ENCODE measurements at regions not wholly inside any gene's neighbourhood (a gene's known extent, or its start where the extent isn't known, plus 50 kb on each side); places are given as distances from the start of the nearest gene placed in this dataset.
A peak's percentile ranks its signal among the peaks of the same experiment; 100 is the strongest.
"Not testable (repeated sequence)": the region's sequence is repeated elsewhere in the genome, so short reads cannot be mapped to it uniquely, and the experiment has no call there.

DNA sequence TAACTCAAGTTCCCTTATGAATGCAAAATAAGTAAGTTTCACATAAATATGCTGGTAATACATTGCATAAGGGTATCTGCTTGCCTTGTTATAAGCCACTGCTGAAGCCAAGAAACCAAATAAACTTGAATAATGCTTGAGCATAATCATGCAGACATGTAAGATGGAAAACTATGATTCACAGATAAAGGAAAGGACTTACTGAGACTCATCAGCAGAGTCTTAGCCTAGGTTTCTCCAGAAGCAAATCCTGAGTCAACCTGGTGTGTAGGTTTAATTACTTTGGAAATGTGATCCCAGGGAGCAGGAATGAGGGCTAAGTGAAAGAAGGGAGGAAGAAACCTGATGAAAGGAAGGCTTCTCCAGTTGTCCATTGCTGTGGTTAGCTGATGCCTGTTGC is 107.7 kb upstream of the BTG1 start:
- FAIRE-seq = no peak

DNA sequence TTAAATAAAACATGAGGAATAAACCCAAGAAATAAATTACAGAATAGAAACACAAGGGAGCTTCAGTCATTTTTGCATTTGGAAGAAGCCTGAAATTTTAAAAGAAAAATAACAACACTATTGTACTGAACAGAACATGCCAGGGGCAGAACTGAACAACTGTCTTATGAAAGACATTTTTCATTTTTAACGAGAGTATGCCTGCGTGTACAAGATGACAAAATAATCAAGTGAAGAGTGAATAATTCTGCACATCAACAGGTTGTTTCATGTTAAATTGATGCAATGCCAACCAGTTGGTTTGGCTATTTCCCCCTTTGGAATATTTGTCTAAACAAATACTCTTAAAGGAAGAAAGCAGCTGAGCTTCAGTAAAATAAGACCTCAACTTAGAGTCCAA is 103.3 kb upstream of the BTG1 start:
- FAIRE-seq = no peak

DNA sequence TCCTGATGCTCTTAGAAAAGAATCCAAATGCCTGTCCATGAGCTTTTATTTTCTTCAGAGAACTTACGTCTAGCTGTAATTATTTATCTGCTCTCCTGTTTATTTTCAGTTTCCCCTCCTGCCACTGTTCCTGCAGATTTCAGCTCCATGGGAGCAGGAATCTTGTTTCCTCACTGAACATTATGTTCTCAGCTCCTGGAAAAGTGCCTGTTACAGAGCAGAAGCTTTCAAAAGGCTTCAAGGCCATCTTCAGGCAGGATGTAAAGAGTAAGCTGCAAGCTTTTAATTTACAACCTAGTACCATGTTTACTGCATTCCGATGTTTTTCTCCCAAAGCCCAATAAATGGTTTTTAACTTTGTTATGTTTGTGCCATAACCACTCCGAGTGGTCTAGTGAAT is 98.4 kb upstream of the BTG1 start:
- no peak for FAIRE-seq

DNA sequence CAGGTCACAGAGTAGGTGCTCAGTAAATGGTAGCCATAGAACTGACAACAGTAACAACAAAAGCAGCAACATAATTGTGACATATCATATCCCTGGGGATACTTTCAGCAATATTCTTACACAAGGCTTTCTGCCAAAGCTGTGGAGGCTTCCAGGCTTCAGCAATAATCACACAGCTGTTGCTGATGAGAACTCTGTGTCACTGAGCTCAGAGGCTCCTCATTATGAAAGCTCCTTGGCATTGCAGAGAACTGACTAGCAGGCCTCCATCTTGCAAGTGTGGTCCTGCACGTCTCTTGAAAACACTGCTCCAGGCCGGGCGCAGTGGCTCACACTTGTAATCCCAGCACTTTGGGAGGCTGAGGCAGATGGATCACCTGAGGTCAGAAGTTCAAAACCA is 97.3 kb upstream of the BTG1 start:
- no peak for FAIRE-seq

DNA sequence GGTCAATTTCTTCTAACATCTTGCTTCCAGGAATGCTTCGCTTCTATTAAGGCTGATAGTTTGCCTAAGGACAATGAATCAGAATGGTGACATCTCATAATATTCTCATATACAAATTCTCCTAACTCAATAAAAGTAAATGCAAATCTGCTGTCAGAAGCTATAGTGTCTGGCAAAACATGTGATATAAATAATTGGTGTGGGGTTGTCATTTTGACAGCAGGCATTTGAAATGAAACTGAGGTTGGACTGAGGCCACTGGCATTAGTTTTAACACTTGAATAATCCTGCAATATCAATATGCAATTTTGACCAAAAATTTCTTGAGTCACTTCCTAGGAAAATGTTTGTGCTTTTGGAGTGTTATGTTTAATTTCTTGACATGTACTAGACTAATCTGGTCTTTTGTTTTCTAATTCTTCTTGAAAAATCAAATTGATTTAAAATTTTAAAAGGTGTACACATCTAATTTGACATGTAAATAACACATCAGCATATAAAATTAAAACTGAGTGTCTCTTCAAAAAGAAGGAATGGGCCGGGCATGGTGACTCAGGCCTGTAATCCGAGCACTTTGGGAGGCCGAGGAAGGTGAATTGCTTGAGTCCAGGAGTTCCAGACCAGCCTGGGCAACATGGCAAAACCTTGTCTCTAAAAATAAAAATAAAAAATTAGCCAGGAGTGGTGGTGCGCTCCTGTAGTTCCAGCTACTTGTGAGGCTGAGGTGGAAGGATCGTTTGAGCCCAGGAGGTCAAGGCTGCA is 92.3 kb upstream of the BTG1 start:
- peak; percentile 80 for FAIRE-seq

DNA sequence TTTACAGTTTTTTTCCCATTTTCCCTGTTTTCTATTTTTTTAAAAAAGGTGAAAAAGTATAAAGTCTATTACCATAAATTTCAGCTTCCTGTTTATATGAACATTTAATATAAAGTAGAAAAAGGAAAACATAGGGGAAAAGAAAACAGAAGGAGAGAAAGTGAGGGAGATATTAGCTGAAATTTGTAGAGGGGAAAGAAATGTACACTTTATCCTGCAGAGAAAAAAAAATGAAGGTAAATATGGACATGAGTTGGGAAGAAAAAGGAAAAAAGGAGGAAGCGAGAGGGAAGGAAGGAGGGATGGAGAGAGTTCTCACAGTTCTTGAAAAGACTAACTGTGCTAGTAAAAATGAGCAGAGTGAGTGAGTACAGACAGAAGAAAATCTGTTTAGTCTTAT is 91.6 kb upstream of the BTG1 start:
- FAIRE-seq = no peak

DNA sequence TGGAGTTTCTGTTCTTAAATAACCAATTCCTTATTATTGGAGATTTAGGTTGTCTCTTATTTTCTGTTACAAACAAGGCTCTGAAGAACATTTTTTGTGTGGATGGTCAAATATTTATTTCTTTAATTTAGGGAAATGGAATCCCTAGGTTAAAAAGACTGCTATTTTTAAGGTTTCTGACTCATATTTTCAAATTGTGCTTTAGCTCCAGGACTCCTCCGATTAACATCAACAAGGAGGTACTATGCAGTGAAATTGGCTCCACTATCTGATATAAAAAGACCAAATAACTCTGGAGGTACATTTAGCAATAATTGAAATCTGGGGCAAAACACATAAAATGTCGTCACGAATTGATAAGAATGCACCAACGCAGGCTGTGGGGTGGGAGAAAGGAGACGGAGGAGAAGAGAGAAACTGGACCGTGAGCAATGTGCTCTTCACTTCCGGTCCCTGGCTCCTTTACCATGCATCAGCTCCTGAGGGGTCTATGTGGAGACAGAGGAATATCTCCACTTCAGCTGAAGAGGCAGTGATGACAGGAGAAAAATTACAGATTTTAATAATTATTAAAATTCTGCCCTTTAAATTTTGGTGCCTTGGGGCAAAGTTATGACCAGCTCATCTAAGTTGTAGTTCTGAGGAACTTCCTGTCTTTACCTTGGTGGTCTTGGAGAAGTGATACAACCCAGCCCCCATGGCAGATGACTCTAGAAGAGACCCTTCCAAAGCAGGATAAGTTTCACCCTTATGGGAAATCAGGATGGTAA is 90.2 kb upstream of the BTG1 start:
- no peak for FAIRE-seq

DNA sequence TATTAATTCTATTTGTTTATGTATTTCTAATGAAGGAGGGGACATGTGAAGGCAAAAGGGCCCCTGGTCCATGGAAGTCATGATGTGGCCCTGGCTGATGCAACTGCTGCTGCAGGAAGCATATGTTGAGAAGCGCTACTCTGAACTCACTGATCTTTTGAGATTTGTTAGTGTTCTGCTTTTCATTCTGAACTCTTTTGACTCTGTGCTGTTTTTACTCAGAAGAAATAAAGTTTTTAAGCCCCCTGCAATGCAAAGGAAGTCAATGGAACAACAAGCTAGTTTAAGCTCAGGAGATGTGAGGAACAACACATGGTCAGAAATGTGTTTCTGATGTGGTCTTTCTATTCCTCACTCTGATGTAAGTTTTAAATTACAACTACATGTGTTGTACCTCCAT is 88.9 kb upstream of the BTG1 start:
- no peak for FAIRE-seq

DNA sequence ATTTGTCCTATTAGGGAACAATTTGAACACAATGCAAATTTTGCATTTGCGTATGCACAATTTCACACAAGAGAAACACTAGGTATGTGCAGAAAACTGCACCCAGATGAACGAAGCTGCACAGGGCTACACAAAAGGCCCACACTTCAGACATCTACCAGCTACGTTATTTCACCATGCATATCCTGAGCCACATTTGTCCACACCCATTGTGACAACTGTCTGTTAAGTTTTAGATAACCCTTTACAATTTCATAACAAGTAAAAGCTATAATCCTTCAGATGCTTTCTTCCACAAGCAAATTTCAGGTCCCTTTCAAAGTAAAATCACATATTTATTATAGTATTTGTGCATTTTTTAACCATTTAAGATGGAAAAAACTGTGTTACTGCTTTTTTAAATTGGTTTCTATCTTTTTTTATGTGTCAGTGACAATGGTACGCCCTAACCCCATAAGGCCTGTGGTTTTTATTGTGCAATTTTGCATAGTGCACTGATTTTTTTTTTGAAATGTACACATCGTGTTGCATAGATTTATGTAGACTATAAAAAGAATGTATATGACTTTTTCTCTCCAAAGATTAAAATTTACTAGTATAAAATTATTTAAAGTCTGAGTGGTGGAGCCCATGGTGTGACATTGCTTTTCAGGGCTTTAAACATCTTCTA is 87.8 kb upstream of the BTG1 start:
- FAIRE-seq = no peak

DNA sequence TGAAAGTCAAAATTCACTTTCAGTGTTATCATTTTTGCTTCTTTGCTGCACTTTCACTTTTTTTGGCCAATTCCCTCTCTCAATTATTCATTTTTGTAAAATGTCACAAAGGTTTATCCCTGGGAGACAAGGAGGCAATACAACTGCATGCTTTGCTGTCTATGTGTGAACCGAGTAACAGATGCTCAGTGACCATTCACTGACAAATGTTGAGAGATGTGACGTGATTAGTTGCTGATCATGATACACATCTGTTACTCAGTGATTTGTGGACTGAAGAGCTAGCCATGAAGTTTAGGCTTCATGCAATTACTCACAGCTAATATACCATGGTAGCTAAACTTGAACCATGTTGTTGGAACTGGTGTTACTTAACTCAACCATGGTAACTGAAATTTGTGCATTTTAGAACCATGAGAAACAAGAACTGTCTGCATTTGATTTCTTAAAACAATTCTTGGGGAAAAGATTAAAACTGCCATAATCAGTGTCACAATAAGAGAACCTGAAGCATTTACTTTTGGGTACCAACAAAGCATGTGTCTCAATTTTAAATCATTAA is 86.8 kb upstream of the BTG1 start:
- FAIRE-seq = not testable (repeated sequence)

DNA sequence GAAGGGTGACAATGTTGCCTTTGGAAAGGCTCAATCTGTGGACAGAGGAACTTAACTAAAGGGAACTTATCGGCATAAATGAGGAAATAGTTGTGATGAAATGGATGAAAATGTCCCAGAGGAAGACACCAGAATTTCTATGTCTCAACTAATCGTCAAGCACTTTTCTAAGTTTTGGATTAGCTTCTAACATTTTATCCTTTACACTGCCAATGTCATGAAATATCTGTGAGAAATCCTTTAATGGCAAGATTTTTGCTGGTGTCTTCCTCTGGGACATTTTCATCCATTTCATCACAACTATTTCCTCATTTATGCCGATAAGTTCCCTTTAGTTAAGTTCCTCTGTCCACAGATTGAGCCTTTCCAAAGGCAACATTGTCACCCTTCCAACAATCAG is 86.3 kb upstream of the BTG1 start:
- not testable (repeated sequence) for FAIRE-seq

DNA sequence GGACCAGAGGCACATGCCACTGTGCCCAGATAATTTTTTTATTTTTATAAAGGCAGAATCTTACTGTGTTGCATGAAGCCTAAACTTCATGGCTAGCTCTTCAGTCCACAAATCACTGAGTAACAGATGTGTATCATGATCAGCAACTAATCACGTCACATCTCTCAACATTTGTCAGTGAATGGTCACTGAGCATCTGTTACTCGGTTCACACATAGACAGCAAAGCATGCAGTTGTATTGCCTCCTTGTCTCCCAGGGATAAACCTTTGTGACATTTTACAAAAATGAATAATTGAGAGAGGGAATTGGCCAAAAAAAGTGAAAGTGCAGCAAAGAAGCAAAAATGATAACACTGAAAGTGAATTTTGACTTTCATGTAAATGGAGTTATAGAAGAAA is 85.9 kb upstream of the BTG1 start:
- FAIRE-seq = not testable (repeated sequence)

DNA sequence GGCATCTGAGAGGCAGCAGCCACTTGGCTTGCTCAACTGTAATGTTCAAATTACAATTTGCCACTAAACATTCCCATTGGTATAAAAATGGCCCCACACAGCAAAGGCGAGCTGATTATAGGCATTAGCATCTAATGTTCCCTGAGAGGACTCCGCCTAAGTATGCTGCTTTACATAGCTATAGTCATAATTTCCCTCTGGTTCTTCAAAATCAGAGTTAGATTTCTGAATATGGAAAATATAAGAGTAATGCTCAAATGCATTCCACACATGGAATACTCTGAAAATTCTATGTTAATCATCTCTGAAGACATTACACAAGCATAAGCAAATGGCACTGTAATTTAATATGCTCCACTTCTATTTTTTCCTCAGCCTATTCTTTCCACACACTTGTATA is 83.7 kb upstream of the BTG1 start:
- FAIRE-seq = no peak

DNA sequence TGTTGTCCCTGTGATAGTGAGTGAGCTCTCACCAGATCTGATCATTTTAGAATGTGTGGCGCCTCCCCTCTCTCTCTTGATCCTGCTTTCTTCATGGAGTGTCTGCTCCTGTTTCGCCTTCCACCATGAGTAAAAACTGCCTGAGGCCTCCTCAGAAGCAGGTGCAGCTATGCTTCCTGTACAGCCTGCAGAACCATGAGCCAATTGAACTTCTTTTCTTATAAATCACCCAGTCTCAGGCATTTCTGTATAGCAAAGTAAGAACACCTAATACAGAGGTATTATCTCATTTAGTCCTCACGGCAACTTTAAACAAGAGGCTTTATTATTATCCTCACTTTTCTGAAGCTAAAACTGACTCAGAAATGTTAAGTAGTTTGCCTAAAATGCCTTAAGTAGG is 81.3 kb upstream of the BTG1 start:
- no peak for FAIRE-seq

DNA sequence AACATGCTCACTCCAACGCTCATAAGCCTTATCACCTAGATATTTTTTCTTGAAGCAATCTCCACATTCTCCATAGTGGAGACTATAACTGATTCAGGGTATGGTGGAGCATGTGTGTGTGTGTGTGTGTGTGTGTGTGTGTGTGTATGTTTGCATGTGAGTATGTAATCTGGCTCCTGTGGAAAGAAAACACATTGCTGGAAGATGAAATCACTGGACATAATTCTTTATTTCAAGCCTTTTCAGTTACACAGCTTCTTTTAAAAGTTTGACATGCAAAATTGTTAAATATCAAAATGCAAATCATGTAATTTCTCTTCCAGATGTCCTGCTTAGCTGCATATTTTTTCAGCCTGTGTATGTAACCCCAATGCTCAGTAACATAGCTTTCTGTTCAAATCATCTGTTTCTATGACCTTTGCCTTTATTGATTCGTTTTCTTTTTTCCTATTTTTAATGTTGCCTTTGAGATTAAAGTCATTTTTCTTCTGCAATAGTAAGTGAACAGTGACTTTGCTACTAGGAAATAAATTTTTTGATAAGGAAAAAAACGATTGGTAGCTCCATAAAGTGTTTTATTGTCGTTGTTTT is 80.5 kb upstream of the BTG1 start:
- no peak for FAIRE-seq

DNA sequence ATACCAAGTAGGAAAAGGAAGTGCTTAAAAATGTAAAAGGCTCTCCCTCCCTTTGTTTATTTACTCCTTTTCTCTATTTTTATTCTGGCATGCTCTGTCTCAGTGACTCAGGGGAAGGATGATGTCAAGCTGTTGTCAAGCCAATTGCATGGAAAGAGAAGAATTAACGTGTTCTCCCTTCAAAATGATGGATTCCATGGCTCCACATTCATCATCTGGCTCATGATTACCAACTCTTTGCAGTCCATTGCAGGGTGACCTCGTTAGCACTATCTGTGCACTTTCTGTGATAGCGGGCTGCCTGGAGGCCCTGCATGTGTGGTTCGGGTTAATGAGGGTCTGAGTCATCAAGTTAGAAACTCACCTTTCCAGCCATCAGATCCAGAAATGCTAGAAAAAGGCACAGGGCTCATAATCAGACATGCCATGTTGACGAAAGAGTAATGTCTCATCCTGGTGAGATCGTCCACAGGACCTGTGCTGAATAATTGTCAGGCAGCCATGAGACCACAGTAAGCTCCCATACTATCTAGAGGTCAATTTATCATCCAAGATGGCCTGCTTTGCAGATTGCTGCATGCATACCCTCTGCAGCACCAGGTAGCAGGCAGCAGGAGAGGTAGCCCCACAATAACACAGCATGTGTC is 79.2 kb upstream of the BTG1 start:
- FAIRE-seq = no peak

DNA sequence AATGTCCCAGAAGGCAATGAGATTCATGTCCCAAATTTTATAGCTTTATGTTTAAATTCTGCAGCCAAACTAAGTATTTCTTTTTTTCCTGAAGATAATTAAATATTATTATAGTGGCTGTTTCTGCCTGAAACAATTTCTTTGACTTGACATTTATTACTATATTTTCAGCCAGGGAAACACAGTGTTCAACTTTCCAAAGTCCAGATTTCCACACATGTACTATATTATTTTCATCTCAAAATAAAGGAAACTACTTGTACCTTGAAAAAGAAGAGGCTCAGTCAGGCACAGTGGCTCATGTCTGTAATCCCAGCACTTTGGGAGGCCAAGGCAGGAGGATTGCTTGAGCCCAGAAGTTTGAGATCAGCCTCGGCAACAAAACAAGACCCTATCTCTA is 77.8 kb upstream of the BTG1 start:
- no peak for FAIRE-seq

DNA sequence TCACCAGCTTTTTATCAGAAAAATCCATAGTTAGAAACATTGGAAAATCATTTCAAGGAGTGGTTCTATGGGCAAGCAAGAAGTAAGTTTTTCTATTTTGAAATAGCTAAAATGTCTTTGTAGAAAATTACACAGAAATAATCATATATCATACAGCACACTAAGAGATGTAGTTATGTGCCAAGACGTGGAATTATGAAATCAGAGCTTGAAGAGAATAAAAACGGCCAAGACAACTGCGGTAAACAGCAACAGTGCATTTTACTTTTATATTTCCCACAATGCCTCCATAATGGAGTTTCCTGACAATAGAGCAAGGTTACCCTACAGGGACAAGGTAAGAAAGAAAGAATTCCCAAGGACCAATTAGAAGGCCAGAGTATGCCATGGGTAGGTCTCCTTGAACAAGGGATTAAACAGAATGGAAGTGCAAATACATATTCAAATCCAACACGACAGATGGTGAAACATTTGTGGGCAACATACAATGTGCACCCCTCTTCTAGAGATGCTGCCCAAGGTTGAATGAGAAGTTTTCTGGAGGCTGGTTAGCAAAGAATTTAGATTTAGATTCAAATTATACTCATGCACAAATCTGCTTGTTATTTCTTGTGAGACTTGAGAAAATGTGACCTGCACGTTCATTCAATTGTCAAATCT is 76.1 kb upstream of the BTG1 start:
- FAIRE-seq = no peak

DNA sequence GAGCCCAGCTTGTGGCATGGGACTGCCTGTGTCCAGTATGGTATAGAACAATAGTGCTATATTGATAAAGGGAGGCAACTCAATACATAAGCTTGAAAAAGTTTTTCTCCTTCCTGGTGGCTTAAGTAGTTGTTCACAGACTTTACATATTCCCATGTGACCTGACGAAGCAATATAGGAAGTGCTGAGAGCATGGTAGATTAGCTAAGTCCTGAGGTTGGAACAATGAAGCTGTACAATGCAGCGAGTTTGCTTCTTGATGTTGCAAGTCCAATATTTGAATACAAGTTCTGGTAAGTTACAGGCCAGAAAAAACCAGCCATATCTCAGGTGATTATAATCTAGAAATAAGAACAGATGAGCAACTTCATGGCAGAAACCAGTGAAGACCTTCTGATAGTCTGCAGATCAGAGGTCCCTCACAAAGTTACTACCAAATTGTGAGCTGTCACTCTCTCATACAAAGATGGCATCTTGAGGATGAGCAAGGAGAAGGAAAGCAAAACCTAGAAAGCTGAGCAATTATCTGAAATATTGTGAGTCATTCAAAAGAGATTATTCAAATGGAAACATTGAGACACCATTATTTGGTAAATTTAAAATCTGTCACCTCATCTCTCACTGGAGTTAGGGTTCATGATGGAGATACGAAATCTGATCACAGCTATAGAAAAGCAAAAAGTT is 72.9 kb upstream of the BTG1 start:
- no peak for FAIRE-seq

DNA sequence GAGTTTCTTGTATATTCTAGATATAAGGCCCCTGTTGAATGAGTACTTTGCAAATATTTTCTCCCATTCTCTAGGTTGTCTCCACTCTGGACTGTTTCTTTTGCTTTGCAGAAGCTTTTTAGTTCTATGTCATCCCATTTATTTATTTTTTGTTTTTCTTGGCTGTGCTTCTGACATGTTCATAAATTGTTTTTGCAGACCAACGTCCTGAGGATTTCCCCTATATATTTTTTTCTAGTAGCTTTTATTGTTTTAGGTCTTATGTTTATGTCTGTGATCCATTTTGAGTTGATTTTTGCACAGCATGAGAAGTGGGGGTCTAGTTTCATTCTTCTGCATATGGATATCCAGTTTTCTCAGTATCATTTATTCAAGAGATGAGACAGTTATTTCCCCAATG is 70.4 kb upstream of the BTG1 start:
- no peak for FAIRE-seq

DNA sequence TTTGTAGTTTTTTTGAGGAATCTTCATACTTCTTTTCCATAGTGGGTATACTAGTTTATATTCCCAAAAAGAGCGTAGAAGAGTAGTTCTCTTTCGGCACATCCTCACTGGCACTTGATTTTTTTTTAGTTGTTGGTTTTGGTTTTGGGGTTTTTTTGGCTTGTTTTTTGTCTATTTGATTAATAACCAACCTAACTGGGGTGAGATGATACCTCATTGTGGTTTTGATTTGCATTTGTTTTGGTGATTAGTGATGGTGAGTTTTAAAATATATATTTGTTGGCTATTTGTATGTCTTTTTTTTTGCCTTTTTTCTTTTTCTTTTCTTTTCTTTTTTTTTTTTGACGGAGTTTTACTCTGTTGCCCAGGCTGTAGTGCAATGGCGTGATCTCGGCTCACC is 69.7 kb upstream of the BTG1 start:
- FAIRE-seq = no peak

DNA sequence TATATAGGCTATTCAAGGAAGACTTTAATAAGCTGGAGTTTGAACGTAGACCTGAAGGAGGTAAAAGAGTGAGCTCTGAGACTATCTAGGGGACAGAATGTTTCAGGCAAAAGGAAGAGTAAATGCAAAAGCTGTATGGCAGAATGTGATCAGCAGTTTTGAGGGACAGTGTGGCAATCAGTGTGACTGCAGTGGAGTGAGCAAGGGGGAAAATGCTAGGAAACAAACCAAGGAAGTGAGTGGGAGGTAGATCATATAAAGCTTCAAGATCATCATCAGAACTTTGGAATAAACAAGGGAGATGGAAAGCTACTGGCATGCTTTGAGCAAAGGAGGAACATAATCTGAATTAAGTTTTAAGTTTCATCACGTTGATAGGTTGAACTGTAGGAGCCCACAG is 67.5 kb upstream of the BTG1 start:
- no peak for FAIRE-seq

Data from islet of Langerhans (tissue), 1 donor.